Rectal smooth muscle tissue (tissue), 1 donor: ENCODE measurements at regions not wholly inside any gene's neighbourhood (a gene's known extent, or its start where the extent isn't known, plus 50 kb on each side); places are given as distances from the start of the nearest gene placed in this dataset.
A peak's percentile ranks its signal among the peaks of the same experiment; 100 is the strongest.
"Not testable (repeated sequence)": the region's sequence is repeated elsewhere in the genome, so short reads cannot be mapped to it uniquely, and the experiment has no call there.

Experiments
- H3K27ac ChIP-seq: one replicate; pipeline ENCODE4 v1.7.0; 2013; ENCODE audit warnings: low read depth, low read length, inconsistent platforms
- H3K27me3 ChIP-seq: one replicate; pipeline ENCODE4 v1.7.0; 2013; ENCODE audit warnings: low read length; ENCODE audit not compliant: control insufficient read depth, insufficient read depth
- H3K36me3 ChIP-seq: one replicate; pipeline ENCODE4 v1.7.0; 2013; ENCODE audit warnings: low read length; ENCODE audit not compliant: control insufficient read depth, insufficient read depth
- H3K4me1 ChIP-seq: one replicate; pipeline ENCODE4 v1.7.0; 2013; ENCODE audit warnings: low read length; ENCODE audit not compliant: control insufficient read depth, insufficient read depth
- H3K4me3 ChIP-seq: one replicate; pipeline ENCODE4 v1.7.0; 2013; ENCODE audit warnings: low read length
- H3K9ac ChIP-seq: one replicate; pipeline ENCODE4 v1.7.0; 2013; ENCODE audit warnings: low read length

DNA sequence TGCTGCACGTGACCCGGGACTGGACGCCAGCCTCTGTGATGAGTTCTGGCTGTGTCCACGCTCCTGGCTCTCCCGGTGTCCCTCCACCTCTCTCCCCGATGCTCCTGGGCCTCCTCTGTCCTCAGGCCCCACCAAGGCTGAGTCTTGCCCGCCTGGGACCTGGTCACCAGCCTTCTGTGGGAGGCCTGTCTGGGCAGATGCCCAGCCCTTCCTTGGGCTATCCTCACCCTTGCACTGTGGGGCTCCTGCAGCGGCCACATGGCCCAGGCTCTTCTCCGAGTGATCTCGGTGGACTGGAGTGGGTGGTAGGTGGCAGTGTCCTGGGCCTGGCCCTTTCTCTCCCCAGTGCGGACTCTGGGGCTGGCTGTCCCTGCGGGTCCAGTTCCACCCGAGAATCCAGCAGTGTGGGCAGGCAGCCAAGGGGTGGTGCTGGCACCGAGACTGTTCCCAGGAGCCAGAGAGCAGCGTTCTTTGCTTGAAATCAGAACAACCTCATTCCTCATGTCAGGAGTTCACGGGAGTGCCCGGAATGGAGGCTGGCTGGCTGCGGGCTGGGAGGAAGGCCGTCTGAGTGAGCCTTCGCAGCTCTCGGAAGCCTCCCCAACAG lies 94.6 kb downstream of the TMEM121 start:
- not testable (repeated sequence) for H3K27me3 ChIP-seq, H3K4me3 ChIP-seq, H3K36me3 ChIP-seq, H3K4me1 ChIP-seq, H3K9ac ChIP-seq
- peak overlapping the region; percentile 24 for H3K27ac ChIP-seq

DNA sequence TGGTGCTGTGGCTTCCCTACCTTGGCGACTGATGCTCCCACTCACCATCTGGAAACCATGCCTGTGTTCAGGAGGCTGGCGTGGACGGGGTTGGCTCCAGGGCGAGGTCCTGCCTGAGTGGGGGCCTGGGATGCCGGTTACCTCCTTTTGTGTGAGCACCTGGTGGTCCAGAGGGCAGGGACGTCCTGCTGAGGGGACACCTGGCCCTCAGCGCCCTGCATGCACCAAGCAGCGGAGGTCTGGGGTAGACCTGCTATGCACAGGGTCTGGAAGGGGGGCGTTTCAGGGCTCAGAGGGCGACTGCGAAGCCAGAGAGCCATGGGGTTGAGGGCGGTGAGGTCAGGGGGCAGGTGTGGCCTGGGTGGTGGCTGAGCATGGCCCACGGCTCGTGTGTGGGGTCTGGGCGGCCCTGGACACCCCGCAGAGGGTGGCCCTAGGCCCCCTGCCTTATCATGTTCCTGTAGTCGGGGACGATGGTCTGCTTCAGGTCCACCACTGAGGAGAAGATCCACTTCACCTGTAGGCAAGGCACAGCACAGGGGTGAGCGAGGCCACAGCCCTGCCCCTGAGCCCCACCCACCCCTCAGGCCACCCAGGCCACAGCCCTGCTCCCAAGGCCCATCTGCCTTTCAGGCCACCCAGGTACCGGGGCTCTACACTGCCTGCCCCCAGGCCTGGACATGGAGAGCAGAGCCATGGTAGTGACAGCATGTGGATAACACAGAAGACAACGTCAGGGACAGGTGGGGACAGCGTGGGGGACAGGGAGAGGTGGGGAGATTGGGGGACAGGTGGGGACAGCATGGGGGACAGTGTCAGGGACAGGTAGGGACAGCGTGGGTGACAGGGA lies 95.3 kb downstream of the TMEM121 start:
- H3K36me3 ChIP-seq, H3K27me3 ChIP-seq, H3K4me1 ChIP-seq, H3K9ac ChIP-seq, H3K4me3 ChIP-seq: not testable (repeated sequence)
- H3K27ac ChIP-seq = peak overlapping the region; percentile 24

DNA sequence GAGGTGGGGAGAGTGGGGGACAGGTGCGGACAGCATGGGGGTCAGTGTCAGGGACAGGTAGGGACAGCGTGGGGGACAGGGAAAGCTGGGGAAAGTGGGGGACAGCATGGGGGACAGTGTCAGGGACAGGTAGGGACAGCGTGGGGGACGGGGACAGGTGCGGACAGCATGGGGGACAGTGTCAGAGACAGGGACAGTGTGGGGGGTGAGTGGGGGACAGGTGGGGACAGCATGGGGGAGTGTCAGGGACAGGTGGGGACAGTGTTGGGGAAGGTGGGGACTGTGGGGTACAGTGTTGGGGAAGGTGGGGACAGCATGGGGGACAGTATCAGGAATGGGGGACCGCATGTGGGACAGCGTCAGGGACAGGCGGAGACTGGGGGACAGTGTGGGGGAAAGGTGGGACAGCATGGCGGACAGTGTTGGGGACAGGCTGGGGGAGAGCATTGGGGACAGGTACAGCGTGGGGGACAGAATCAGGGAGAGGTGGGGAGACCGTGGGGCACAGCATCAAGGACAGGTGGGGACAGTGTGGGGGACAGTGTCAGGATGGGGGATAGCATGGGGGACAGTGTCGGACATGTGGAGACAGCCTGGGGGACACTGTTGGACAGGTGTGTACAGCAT lies 96.1 kb downstream of the TMEM121 start:
- Histone ChIP-seq H3K27me3 (no peaks in the 10 kb centered on the region), H3K4me1 (no peaks in the 10 kb centered on the region), H3K27ac (no peak overlapping the region), H3K4me3 (no peak overlapping the region), H3K9ac (no peak overlapping the region), H3K36me3 (no peaks in the 10 kb centered on the region)

DNA sequence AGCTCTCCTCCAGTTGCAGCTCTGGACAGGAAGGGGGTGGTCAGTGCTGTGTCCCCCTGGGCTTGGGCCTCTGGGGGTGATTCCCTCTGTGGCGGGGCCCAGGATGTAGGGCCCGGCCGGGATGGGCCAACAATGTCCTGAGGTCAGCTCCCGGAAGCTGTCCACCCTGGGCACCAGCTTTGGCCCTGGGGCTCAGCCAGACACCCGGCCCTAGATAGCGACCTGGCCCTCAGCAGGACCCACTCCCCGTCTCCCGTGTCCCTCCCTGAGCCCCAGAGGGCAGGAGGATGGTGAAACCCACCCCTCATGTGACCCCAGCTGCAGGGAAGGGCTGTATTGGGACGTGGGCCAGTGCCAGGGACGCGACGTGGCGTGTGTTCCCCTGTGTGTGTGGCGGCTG lies 96.8 kb downstream of the TMEM121 start:
- not testable (repeated sequence) for H3K4me1 ChIP-seq, H3K4me3 ChIP-seq, H3K9ac ChIP-seq, H3K27ac ChIP-seq, H3K36me3 ChIP-seq, H3K27me3 ChIP-seq

DNA sequence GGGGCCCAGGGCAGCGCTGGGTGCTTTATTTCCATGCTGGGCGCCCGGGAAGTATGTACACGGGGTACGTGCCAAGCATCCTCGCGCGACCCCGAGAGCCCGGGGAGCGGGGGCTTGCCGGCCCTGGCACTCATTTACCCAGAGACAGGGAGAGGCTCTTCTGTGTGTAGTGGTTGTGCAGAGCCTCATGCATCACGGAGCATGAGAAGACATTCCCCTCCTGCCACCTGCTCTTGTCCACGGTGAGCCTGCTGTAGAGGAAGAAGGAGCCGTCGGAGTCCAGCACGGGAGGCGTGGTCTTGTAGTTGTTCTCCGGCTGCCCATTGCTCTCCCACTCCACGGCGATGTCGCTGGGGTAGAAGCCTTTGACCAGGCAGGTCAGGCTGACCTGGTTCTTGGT lies 98.0 kb downstream of the TMEM121 start:
- H3K36me3 ChIP-seq, H3K27me3 ChIP-seq, H3K4me1 ChIP-seq, H3K9ac ChIP-seq, H3K4me3 ChIP-seq, H3K27ac ChIP-seq: not testable (repeated sequence)

DNA sequence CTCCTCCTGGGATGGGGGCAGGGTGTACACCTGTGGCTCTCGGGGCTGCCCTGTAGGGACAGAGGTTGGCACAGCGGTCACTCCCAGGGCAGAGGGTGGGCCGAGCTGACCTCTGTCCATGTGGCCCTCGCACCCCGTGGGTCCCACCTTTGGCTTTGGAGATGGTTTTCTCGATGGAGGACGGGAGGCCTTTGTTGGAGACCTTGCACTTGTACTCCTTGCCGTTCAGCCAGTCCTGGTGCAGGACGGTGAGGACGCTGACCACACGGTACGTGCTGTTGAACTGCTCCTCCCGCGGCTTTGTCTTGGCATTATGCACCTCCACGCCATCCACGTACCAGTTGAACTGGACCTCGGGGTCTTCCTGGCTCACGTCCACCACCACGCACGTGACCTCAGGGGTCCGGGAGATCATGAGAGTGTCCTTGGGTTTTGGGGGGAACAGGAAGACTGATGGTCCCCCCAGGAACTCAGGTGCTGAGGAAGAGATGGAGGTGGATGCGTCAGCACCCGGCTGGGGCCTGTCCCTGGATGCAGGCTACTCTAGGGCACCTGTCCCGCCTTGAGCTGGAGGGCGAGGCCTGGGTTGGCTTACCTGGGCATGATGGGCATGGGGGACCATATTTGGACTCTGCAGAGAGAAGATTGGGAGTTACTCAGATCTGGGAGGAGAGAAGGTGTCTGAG lies 98.5 kb downstream of the TMEM121 start:
- not testable (repeated sequence) for H3K9ac ChIP-seq, H3K4me1 ChIP-seq, H3K4me3 ChIP-seq, H3K27ac ChIP-seq, H3K36me3 ChIP-seq, H3K27me3 ChIP-seq

DNA sequence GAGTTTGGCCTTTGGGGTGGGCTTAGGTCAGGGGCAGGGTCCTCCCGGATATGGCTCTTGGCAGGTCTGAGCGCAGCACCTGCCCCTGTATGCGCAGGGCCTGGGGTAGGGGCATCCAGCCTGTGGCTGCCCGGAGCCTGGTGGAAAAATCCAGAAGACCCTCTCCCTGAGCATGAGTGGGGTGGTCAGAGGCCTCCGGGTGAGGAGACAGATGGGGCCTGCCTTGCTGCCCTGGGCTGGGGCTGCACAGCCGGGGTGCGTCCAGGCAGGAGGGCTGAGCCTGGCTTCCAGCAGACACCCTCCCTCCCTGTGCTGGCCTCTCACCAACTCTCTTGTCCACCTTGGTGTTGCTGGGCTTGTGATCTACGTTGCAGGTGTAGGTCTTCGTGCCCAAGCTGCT lies 99.1 kb downstream of the TMEM121 start:
- not testable (repeated sequence) for H3K27ac ChIP-seq, H3K27me3 ChIP-seq, H3K4me1 ChIP-seq, H3K36me3 ChIP-seq, H3K4me3 ChIP-seq, H3K9ac ChIP-seq

DNA sequence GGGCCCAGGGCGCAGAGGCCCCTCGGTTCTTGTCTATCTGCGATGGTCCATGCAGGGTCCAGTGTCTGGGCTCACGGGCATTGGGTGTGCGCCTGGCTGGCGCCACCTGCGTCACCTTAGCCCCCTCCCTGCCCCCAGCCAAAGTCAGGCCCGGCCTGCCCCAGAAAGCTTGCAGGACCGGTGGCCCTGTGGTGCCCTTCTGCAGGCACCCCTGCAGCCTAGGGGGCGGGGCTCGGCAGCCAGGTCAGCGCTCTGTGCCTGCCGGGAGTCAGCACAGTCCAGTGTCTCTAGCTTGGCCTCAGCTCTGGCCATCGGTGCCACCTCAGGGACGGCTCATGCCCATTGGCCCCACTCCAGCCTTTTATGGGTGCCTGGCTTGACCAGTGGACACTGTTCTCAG lies 99.7 kb downstream of the TMEM121 start:
- H3K27ac ChIP-seq, H3K9ac ChIP-seq, H3K36me3 ChIP-seq, H3K4me1 ChIP-seq, H3K4me3 ChIP-seq, H3K27me3 ChIP-seq: not testable (repeated sequence)

DNA sequence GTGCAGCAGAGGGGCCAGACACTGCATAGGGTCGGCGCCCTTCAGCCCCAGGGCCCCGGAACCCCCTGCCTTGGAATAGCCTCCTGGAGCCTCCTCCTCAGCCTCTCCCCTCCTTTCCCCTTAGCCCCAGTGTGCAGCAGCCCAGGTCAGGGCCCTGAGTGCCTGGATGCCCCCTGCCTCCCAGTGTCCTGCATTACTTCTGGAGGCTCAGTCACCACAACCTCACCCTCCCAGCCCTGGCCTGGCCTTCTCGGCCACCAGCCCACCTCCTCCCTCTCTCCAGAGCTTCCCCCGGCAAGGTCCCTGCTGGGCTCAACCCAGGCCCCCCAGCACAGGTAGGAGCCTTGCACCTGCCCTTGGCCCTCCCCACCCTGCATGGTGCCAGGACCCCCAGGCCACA lies 100.3 kb downstream of the TMEM121 start:
- not testable (repeated sequence) for H3K27ac ChIP-seq

DNA sequence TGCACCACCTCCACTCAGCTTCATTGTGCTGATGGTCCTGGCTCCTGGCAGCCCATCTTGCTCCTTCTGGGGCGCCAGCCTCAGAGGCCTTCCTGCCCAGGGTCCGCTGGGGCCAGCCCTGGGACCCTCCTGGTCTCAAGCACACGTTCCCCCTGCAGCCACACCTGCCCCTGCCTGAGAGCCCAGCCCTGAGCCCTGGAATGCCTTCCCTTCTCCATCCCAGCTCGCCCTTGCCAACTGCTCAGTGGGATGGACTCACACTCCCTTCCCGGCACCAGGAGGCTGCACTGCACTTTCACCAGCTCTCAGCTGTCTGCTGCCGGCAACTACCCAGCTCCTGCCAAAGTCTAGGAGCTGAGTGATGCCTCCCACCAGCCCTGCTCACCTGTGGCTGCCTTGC lies 100.9 kb downstream of the TMEM121 start:
- H3K4me1 ChIP-seq, H3K27ac ChIP-seq, H3K36me3 ChIP-seq, H3K4me3 ChIP-seq, H3K9ac ChIP-seq, H3K27me3 ChIP-seq: not testable (repeated sequence)

More for the DNA sequence above, 100.3 kb downstream of the TMEM121 start:
- H3K27me3 ChIP-seq, H3K9ac ChIP-seq, H3K36me3 ChIP-seq, H3K4me1 ChIP-seq, H3K4me3 ChIP-seq: not testable (repeated sequence)

DNA sequence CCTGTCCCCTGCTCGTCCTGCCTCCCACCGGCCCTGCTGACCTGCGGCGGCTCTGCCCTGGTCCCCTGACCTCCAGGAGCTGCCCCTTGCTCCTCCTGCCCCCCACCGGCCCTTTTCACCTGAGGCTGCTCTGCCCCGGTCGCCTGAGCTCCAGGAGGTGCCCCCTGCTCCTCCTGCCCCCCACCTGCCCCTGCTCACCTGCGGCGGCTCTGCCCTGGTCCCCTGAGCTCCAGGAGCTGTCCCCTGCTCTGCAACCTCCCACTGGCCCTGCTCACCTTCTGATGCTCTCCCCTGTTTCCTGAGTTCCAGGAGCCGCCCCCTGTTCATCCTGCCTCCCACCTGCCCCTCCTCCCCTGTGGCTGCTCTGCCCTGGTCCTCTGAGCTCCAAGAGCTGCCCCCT lies 101.3 kb downstream of the TMEM121 start:
- Histone ChIP-seq H3K4me3 (no peak overlapping the region), H3K9ac (no peak overlapping the region), H3K4me1 (no peaks in the 10 kb centered on the region), H3K27ac (no peak overlapping the region), H3K36me3 (no peaks in the 10 kb centered on the region), H3K27me3 (no peaks in the 10 kb centered on the region)

DNA sequence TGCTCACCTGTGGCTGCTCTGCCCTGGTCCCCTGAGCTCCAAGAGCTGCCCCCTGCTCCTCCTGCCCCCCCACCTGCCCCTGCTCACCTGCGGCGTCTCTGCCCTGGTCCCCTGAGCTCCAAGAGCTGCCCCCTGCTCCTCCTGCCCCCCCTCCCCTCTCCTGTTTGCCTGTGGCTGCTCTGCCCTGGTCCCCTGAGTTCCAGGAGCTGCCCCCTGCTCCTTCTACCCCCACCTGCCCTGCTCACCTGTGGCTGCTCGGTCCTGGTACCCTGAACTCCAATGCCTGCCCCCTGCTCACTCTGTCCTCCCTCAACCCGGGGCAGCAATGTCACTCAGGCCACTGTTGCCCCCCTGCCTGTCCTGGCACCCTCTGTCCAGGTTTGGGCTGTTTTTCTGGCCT lies 101.7 kb downstream of the TMEM121 start:
- H3K36me3 ChIP-seq, H3K4me3 ChIP-seq, H3K4me1 ChIP-seq, H3K27me3 ChIP-seq, H3K27ac ChIP-seq, H3K9ac ChIP-seq: not testable (repeated sequence)
